Heart right ventricle (tissue), 16 donors: ENCODE measurements at regions not wholly inside any gene's neighbourhood (a gene's known extent, or its start where the extent isn't known, plus 50 kb on each side); places are given as distances from the start of the nearest gene placed in this dataset.
"Not testable (repeated sequence)": the region's sequence is repeated elsewhere in the genome, so short reads cannot be mapped to it uniquely, and the experiment has no call there.

Experiments used
- ATAC-seq, 8 donors: fragments of 200-7000 bp; cut with Tn5 transposase; one replicate each; pipeline ENCODE4 v1.9.1; 2020; ENCODE audit warnings: mild to moderate bottlenecking in 8 of 8, moderate library complexity in 8 of 8, moderate number of reproducible peaks in 1 of 8
- DNase-seq, 2 donors: peaks; one replicate each; pipeline ENCODE4 v3.0.0-alpha.2; 2020
- H3K27ac ChIP-seq, 10 donors: fragments of 200-600 bp; sonication (generic) in 2 of 10; one replicate each; pipeline versions ENCODE4 v1.5.0 to v1.8.0; 2020 to 2022; ENCODE audit warnings: mild to moderate bottlenecking in 3 of 10
- H3K27me3 ChIP-seq, 7 donors: fragments of 200-600 bp; one replicate each; pipeline ENCODE4 v1.8.0; 2021 to 2022; ENCODE audit warnings: mild to moderate bottlenecking in 2 of 7
- H3K36me3 ChIP-seq, 9 donors: fragments of 200-600 bp; sonication (generic) in 1 of 9; one replicate each; pipeline versions ENCODE4 v1.5.0 to v1.8.0; 2020 to 2022; ENCODE audit warnings: mild to moderate bottlenecking in 2 of 9
- H3K4me1 ChIP-seq, 9 donors: fragments of 200-600 bp; sonication (generic) in 1 of 9; one replicate each; pipeline versions ENCODE4 v1.5.0 to v1.8.0; 2020 to 2022; ENCODE audit warnings: mild to moderate bottlenecking in 4 of 9
- H3K4me3 ChIP-seq, 10 donors: fragments of 200-600 bp; sonication (generic) in 2 of 10; one replicate each; pipeline versions ENCODE4 v1.5.0 to v1.8.0; 2020 to 2022; ENCODE audit warnings: mild to moderate bottlenecking in 7 of 10, moderate library complexity in 2 of 10
- H3K9me3 ChIP-seq, 11 donors: fragments of 200-600 bp in 10 of 11; sonication (generic) in 2 of 11; one replicate each; pipeline versions ENCODE4 v1.5.0 to v1.8.0; 2013 to 2022; ENCODE audit warnings: mild to moderate bottlenecking in 2 of 11, control low read depth in 1 of 11, moderate library complexity in 1 of 11
- CTCF ChIP-seq, 9 donors: fragments of 200-600 bp; sonication (generic) in 2 of 9; IDR thresholded peaks; one replicate each; pipeline versions ENCODE4 v1.5.0 to v1.8.0; 2021 to 2022; ENCODE audit warnings: antibody characterized with exemption in 9 of 9, mild to moderate bottlenecking in 5 of 9, moderate library complexity in 1 of 9
- WGBS, 2 donors: extraction: QIAGEN DNeasy Blood & Tissue Kit; methylation state at CpG; one replicate each; pipeline ENCODE4 v1.1.7; 2013; ENCODE audit warnings: inconsistent platforms in 1 of 2; 5-methylcytosine and 5-hydroxymethylcytosine counted together
- intact Hi-C, 10 donors: fragments of 100-400 bp; cut with DNase I; formaldehyde crosslinking; loops; one replicate each; pipeline versions ENCODE4 v1.11.1 to v1.14.2; 2022
- donor health status: Arrhythmogenic right ventricular cardiomyopathy.
- donor health status: ischemic (EF 13 %, LVEDD 7.1; RV severe dilation, severe dysfunction).
- donor health status: healthy with polysubstance abuse.
- donor health status: DM: no; HTN: yes; CAD: no.
- donor health status: DM: no; HTN: no; CAD: no.
- donor health status: ischemic (EF 25% LVEDD 6.9; RV normal size, moderate dysfunction).
- donor health status: ischemic (EF 25% LVEDD 5.7; RV mildly dilated, moderate dysfunction).
- donor health status: healthy.
- donor health status: DM: yes; HTN: yes; CAD: no.
- donor health status: Ischemic cardiomyopathy.
- donor health status: ischemic (EF 35%, LVEDD 5.7; RV mildly dilated, moderate dysfunction).
- donor health status: nonischemic (EF 11% LVEDD 7.7; RV severe dilation, severe dysfunction).
- donor health status: DM: yes; HTN: yes; CAD: no.
- donor health status: PGD.
- donor health status: ischemic (EF 29% LVEDD 5.4; RV normal size, mild dysfunction).
- donor health status: nonischemic (EF 23%, LVEDD 6.1; RV moderate dilation, normal function).

- Histone ChIP-seq H3K27me3 (no peaks in the 10 kb centered on the region), H3K27ac (no peak overlapping the region), H3K36me3 (no peaks in the 10 kb centered on the region), H3K4me3 (no peak overlapping the region), H3K4me1 (no peaks in the 10 kb centered on the region), H3K9me3 (peaks cover 0 to 3% (median 0%) of the 10 kb centered on the region in 11 donors)
- DNase-seq (no peak), ATAC-seq (no peak)
- TF ChIP-seq CTCF (IDR thresholded peaks at IDR 0.05) = no peak
- intact Hi-C loops = no loop called here
- 57 to 58% methylated on average over 4 of the region's 4 CpGs for WGBS, 2 donors
Observed at GRCh38 chr5:99543841-99544240, 615.0 kb upstream of the CHD1 start.

- intact Hi-C loops, H3K27me3 ChIP-seq, ATAC-seq, H3K4me1 ChIP-seq, DNase-seq, H3K36me3 ChIP-seq, H3K4me3 ChIP-seq, H3K27ac ChIP-seq, H3K9me3 ChIP-seq: not testable (repeated sequence)
- 88 to 93% methylated on average over 10 to 13 of the region's 13 CpGs for WGBS, 2 donors
Observed at GRCh38 chr5:99534241-99534640, 605.4 kb upstream of the CHD1 start.

- DNase-seq, H3K4me1 ChIP-seq, H3K4me3 ChIP-seq, ATAC-seq, intact Hi-C loops, H3K27me3 ChIP-seq, H3K9me3 ChIP-seq, H3K27ac ChIP-seq, H3K36me3 ChIP-seq: not testable (repeated sequence)
- 59 to 80% methylated on average over 1 of the region's 1 CpG for WGBS, 2 donors
Observed at GRCh38 chr5:99521666-99522065, 592.9 kb upstream of the CHD1 start.

GRCh38 chr5:99515864-99516490, 587.2 kb upstream of the CHD1 start:
- H3K27ac ChIP-seq, H3K9me3 ChIP-seq, H3K27me3 ChIP-seq, ATAC-seq, H3K4me3 ChIP-seq, H3K36me3 ChIP-seq, H3K4me1 ChIP-seq, DNase-seq, intact Hi-C loops: not testable (repeated sequence)
- WGBS, 2 donors = 48 to 49% methylated on average over 4 to 6 of the region's 6 CpGs

- H3K27ac ChIP-seq, intact Hi-C loops, H3K4me3 ChIP-seq, ATAC-seq, H3K27me3 ChIP-seq, H3K36me3 ChIP-seq, DNase-seq, H3K4me1 ChIP-seq: not testable (repeated sequence)
- H3K9me3 ChIP-seq = peaks cover 0 to 23% (median 0%) of the 10 kb centered on the region in 11 donors
- WGBS, 2 donors = 63 to 70% methylated on average over 1 of the region's 1 CpG
Observed at GRCh38 chr5:99510237-99510866, 581.5 kb upstream of the CHD1 start.

GRCh38 chr5:99509064-99509463, 580.3 kb upstream of the CHD1 start:
- ATAC-seq, H3K4me1 ChIP-seq, H3K4me3 ChIP-seq, H3K27ac ChIP-seq, intact Hi-C loops, DNase-seq, H3K36me3 ChIP-seq, H3K27me3 ChIP-seq: not testable (repeated sequence)
- H3K9me3 ChIP-seq = peaks cover 0 to 23% (median 0%) of the 10 kb centered on the region in 11 donors
- WGBS, 2 donors = 80 to 81% methylated on average over 9 of the region's 9 CpGs

- H3K27ac ChIP-seq, DNase-seq, H3K9me3 ChIP-seq, H3K27me3 ChIP-seq, ATAC-seq, H3K36me3 ChIP-seq, intact Hi-C loops, H3K4me1 ChIP-seq, H3K4me3 ChIP-seq: not testable (repeated sequence)
- 75 to 82% methylated on average over 4 of the region's 4 CpGs for WGBS, 2 donors
Observed at GRCh38 chr5:99495456-99495855, 566.6 kb upstream of the CHD1 start.

GRCh38 chr5:99478450-99478849, 549.6 kb upstream of the CHD1 start:
- intact Hi-C loops, H3K27me3 ChIP-seq: not testable (repeated sequence)
- 79 to 82% methylated on average over 2 of the region's 2 CpGs for WGBS, 2 donors

GRCh38 chr5:99473328-99473727, 544.5 kb upstream of the CHD1 start:
- intact Hi-C loops = not testable (repeated sequence)
- WGBS, 2 donors = 32 to 45% methylated on average over 4 of the region's 4 CpGs

More at GRCh38 chr5:99478450-99478849, 549.6 kb upstream of the CHD1 start:
- H3K9me3 ChIP-seq, H3K4me1 ChIP-seq, H3K27ac ChIP-seq, H3K4me3 ChIP-seq, ATAC-seq, H3K36me3 ChIP-seq, DNase-seq: not testable (repeated sequence)

GRCh38 chr5:99471726-99472125, 542.9 kb upstream of the CHD1 start:
- DNase-seq, H3K4me3 ChIP-seq, H3K36me3 ChIP-seq, H3K27ac ChIP-seq, H3K27me3 ChIP-seq, H3K4me1 ChIP-seq, intact Hi-C loops, H3K9me3 ChIP-seq, ATAC-seq: not testable (repeated sequence)
- 71 to 84% methylated on average over 4 of the region's 4 CpGs for WGBS, 2 donors

More at GRCh38 chr5:99473328-99473727, 544.5 kb upstream of the CHD1 start:
- not testable (repeated sequence) for H3K27ac ChIP-seq, DNase-seq, H3K27me3 ChIP-seq, ATAC-seq, H3K36me3 ChIP-seq, H3K9me3 ChIP-seq, H3K4me3 ChIP-seq, H3K4me1 ChIP-seq
